ENCODE measurements at regions not wholly inside any gene's neighbourhood (a gene's known extent, or its start where the extent isn't known, plus 50 kb on each side); places are given as distances from the start of the nearest gene placed in this dataset.
A peak's percentile ranks its signal among the peaks of the same experiment; 100 is the strongest.

GRCh38 chr7:45985902-45986301 is 64.8 kb upstream of the IGFBP3 start:
- Histone ChIP-seq H3K27me3 (ENCODE audit: insufficient read depth, low read length) (no peaks in the 10 kb centered on the region), H3K9ac (ENCODE audit: low read length) (no peak overlapping the region), H3K4me2 (ENCODE audit: low read length) (no peak overlapping the region), H3K9me2 (ENCODE audit: insufficient read depth) (no peaks in the 10 kb centered on the region), H2AFZ (ENCODE audit: low read depth, low read length, poor library complexity, severe bottlenecking) (no peak overlapping the region), H3K4me1 (ENCODE audit: control insufficient read depth in 1 of 2, insufficient read depth in 2 of 2, low read length in 2 of 2) (peaks cover 0 to 15% of the 10 kb centered on the region in 2 experiments; a peak in 1 of 4 replicates), H3K79me2 (ENCODE audit: insufficient read depth, low read length) (no peaks in the 10 kb centered on the region), H3K27ac (ENCODE audit: low read depth, low read length) (no peak overlapping the region), H4K20me1 (ENCODE audit: insufficient read depth) (no peaks in the 10 kb centered on the region), H3K36me3 (ENCODE audit: control insufficient read depth in 1 of 2, insufficient read depth in 2 of 2, low read length in 2 of 2) (no peaks in the 10 kb centered on the region), H3K4me3 (replicated peaks in 1 of 2; ENCODE audit: low read depth in 1 of 2, low read length in 2 of 2) (no peak overlapping the region), H3K9me3 (ENCODE audit: control insufficient read depth in 1 of 2, insufficient read depth in 1 of 2, low read depth in 1 of 2, low read length in 2 of 2) (no peaks in the 10 kb centered on the region; a peak in 1 of 4 replicates)
- DNase-seq (ENCODE audit: low read depth, low spot score) (no peak), ATAC-seq (peak; percentile 55)
- RAD21 ChIA-PET (ENCODE audit: low non-redundant PET in 1 of 2, low total read pairs in 2 of 2, uncharacterized antibody in 2 of 2, unreplicated experiment in 2 of 2) = no interaction called here
- intact Hi-C loops (cut with micrococcal nuclease) = no loop called here
- POLR2A ChIA-PET = no interaction called here
- CTCF ChIA-PET = interaction anchor here (0.7 kb wide), 1 partner anchor 8 kb away, joined by 3 read pairs; no protein-coding TSS in a partner anchor
- no TSS peak for BruUV-seq (replicated peaks)
- TF ChIP-seq ZNF274 (IDR thresholded peaks at IDR 0.05; ENCODE audit: low read depth, low read length) (no peak), CBX3 (IDR thresholded peaks at IDR 0.05; ENCODE audit: low read depth) (peak; percentile 32; the same call in 1 of the 2 replicates), POLR2AphosphoS5 (IDR thresholded peaks at IDR 0.05; ENCODE audit: low read depth, low read length) (no peak), MAX (IDR thresholded peaks at IDR 0.05) (no peak), ZBTB33 (IDR thresholded peaks at IDR 0.05; ENCODE audit: extremely low read depth, insufficient replicate concordance, low read length) (no peak)
